WI38 (cell line): ENCODE measurements at regions not wholly inside any gene's neighbourhood (a gene's known extent, or its start where the extent isn't known, plus 50 kb on each side); places are given as distances from the start of the nearest gene placed in this dataset.
"Not testable (repeated sequence)": the region's sequence is repeated elsewhere in the genome, so short reads cannot be mapped to it uniquely, and the experiment has no call there.

Experiments
- H3K4me3 ChIP-seq: 2 replicates; pipeline ENCODE4 v1.5.1; 2011; ENCODE audit warnings: low read depth, mild to moderate bottlenecking, control low read depth, low read length
- TF ChIP-seq, protein P1 (sequence below): IDR thresholded peaks from 2 replicates; pipeline ENCODE4 v1.5.1; 2012; ENCODE audit warnings: low read depth, mild to moderate bottlenecking, control low read depth, low read length

DNA sequence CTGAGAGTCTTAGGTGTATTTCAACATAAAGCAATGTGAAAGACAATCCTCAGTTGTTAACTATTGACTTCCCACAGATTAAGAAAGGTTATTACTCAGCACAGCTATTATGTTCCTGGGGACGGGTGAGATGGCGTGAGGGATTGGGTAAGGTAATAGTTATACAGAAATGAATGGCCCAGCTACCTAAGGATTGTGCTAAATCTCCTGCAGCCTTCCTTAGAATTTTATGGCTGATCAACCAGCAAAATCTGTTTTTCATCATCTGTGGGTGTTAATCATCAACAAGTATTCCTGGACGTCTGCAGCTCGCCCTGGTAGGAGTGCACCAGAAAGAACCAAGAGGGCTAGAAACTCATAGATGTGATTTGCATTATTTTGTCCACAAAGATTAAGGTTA lies 146.0 kb upstream of the IVNS1ABP start:
- H3K4me3 ChIP-seq: no peak overlapping the region
- TF ChIP-seq, protein P1, sequence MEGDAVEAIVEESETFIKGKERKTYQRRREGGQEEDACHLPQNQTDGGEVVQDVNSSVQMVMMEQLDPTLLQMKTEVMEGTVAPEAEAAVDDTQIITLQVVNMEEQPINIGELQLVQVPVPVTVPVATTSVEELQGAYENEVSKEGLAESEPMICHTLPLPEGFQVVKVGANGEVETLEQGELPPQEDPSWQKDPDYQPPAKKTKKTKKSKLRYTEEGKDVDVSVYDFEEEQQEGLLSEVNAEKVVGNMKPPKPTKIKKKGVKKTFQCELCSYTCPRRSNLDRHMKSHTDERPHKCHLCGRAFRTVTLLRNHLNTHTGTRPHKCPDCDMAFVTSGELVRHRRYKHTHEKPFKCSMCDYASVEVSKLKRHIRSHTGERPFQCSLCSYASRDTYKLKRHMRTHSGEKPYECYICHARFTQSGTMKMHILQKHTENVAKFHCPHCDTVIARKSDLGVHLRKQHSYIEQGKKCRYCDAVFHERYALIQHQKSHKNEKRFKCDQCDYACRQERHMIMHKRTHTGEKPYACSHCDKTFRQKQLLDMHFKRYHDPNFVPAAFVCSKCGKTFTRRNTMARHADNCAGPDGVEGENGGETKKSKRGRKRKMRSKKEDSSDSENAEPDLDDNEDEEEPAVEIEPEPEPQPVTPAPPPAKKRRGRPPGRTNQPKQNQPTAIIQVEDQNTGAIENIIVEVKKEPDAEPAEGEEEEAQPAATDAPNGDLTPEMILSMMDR: no peak

DNA sequence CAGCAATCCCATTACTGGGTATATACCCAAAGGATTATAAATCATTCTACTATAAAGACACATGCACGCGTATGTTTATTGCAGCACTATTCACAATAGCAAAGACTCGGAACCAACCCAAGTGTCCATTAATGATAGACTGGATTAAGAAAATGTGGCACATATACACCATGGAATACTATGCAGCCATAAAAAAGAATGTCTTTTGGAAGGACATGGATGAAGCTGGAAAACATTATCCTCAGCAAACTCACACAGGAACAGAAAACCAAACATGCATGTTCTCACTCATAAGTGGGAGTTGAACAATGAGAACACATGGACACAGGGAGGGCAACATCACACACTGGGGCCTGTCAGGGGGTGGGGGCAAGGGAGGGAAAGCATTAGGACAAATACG lies 143.7 kb upstream of the IVNS1ABP start:
- not testable (repeated sequence) for H3K4me3 ChIP-seq

DNA sequence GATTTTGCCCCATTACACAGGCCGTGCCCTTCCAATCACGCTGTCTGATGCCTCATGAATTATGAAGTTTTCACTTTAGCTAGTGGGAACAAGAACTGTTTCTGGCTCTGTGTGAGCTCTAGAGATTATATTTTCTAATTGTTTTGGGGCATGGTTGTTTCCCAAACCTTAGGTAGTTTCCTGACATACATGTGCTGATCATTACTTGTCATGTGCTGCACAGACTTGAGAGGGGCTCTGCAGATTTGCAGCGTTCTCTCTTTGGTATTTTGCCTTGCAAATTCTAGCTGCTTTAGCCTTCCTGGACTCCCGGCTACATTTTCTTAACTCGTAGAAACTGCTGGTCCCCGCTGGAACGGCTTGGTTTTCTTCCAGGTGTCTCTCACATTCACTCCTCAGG lies 142.1 kb upstream of the IVNS1ABP start:
- no peak overlapping the region for H3K4me3 ChIP-seq
- TF ChIP-seq, protein P1: no peak

DNA sequence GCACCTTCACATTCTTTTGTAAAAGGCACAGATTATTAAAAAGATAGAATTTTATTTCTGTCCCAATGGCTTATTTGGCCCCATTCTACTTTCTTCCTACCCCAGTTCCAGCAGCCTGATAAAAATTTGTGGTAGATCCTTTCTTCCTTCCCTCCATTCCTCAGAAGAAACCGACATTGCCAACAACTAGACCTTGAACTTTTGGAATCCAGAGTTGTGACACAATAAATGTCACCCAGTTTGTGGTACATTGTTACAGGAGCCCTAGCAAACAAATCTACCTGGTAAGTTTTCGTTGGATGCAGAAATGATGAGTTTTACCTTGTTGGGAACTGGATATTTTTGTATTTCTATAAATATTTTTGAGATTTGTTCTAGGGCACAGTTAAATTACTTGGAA lies 141.6 kb upstream of the IVNS1ABP start:
- H3K4me3 ChIP-seq: no peak overlapping the region
- TF ChIP-seq, protein P1: no peak

DNA sequence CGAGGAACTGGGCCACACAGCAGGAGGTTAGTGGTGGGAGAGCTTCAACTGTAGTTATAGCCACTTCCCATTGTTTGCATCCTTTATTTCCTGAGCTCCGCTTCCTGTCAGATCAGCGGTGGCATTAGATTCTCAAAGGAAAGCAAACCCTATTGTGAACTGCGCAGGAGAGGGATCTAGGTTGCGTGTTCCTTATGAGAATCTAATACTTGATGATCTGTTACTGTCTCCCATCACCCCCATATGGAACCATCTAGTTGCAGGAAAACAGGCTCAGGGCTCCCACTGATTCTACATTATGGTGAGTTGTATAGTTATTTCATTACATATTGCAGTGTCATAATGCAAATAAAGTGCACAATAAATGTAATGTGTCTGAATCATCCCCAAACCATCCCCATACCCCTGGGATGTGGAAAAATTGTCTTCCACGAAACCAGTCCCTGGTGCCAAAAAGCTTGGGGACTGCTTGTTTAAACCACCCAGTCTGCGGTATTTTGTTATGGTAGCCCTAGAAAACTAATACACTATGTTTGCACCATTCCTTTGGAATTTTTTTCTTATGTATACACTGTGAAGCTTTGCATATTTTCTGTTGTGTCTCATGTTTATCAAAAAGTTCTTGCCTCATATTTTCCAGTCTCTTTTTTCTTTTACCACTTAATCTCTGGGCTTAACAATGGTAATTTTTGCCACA lies 136.6 kb upstream of the IVNS1ABP start:
- TF ChIP-seq, protein P1: no peak
- no peak overlapping the region for H3K4me3 ChIP-seq

DNA sequence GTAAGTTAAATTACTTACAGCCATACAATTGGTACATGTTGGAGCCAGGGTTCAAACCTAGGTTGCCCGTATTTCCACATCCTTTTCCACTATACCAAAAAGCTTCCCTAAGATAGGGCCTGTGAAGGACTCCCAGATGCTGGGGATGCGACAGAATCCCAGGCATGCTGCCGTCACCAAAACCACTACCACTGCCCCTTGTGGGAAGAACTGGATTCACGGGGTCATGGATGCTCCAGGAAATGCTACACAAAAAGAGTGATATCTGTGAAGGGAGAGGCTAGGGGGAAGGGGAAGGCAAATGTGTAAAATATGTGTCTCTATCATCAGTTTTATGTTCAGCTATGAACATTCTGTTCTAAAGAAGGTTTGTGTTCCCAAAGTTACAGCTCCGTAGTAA lies 133.9 kb upstream of the IVNS1ABP start:
- H3K4me3 ChIP-seq: no peak overlapping the region
- TF ChIP-seq, protein P1: no peak

DNA sequence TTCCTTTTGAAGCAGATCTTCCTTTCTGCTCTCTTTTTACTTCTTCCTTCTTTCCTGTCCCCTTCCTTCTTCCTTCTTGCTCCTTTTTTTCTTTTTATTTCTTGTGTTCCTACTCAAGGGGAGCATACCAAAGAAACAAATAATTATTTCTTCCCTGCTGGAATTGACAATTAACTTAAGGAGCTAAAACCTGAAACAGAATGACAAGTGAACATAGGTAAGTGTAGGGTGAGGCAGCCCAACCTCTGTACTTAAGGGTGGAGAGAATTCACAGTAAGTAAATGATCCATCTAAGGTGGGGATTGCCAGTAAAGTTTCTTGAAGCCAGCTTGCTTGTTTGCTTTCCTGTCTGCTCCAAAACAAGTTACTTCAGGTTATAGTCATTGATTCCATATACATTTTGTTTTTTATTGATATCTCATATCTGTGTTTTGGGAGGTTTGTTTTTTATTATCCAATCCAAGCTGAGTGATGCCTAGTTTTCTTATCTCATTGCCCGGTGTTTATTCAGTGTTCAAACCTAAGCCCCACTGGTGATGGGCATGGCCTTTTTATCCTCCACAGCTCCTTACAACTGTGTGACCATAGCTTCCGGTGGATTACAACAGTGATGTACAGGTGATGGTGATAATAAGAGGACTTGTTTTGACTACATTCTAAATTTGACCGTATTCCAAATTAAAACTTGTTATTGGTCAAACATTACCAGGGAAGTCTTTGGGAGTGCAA lies 133.2 kb upstream of the IVNS1ABP start:
- TF ChIP-seq, protein P1: no peak

More for the DNA sequence above, 133.2 kb upstream of the IVNS1ABP start:
- no peak overlapping the region for H3K4me3 ChIP-seq
